GM19372 (cell line): ENCODE measurements at regions not wholly inside any gene's neighbourhood (a gene's known extent, or its start where the extent isn't known, plus 50 kb on each side); places are given as distances from the start of the nearest gene placed in this dataset.

Source experiments
- ATAC-seq: cut with Tn5 transposase; IDR thresholded peaks from one replicate; pipeline ENCODE4 v1.9.1; 2021; ENCODE audit warnings: mild to moderate bottlenecking, low read depth, moderate library complexity; ENCODE audit not compliant: unreplicated experiment

DNA sequence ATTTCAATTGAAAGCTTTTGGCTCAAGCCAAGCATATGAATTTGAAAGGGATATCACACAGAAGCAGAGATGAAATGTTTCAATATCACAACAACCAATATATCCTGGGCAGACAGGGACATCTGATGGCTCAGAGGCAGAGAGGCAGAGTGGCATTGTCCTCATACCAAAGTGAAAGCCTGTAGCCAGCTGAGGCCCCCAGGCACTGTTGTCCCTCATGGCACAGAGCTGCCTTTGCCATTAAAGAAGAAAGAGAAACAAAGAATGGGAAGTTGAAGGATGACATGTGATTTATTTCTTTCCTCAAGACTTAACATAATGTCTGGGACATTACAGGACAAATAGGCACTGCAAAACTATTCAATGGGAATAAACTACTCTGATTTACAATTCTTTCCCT, 504.3 kb upstream of the PCDH15 start:
- ATAC-seq = no peak

- ATAC-seq = no peak
Measured at GRCh38 chr10:55287346-55287745, 486.3 kb upstream of the PCDH15 start.

DNA sequence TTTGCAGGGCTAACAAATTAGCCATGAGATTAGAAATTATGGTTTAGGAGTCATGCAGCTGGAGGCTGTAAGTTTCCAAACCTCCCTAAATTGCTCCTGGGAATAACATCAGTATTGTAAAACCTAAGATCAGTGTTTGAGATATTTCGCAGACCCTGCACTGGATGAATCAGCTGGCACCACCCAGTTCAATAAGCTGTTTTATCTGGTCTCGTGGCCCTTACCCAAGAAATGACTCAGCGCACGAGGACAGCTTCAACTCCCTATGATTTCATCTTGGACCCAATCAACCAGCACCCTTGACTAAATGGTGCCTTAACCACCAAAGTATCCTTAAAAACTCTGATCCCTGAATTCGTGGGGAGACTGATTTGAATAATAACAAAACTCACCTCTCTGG, 482.0 kb upstream of the PCDH15 start:
- no peak for ATAC-seq

DNA sequence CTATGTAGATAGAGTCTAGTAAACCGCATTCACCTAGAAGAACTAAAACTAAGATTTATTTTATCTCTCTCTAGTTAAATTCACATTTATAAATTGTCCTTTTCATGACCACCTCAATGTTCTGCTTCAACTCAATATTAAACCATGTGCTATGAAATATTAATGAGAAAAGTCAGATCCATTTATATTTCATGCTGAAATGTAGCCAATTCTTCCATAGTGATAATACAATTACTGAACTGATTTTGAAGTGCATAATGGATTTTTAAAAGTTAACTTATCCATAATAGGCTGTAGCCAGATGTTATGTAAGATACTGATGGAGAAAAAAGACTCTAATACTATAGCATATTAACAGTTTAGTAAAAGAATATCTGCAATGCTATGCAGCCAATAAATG, 479.7 kb upstream of the PCDH15 start:
- ATAC-seq = no peak

DNA sequence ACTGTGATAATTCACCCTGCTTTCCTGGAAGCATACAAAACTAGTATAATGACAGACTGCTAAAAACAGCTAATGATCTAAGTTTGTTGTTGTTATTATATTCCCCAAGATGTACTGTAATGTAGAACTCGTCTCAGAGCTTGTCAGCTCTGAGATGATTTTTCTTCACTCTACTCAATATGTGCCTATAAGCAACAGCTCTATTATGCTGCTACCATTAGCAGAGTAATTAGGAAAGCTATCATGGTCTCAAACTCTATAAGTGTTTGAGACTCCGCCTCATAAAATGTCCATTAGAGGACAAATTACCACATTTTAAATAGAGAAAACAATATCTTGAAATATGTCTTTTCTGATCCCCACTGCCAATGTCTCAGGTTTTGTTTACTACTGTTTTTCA, 476.5 kb upstream of the PCDH15 start:
- no peak for ATAC-seq

- no peak for ATAC-seq
Measured at GRCh38 chr10:55274367-55274766, 473.3 kb upstream of the PCDH15 start.

GRCh38 chr10:55273946-55274345, 472.9 kb upstream of the PCDH15 start:
- ATAC-seq = no peak

DNA sequence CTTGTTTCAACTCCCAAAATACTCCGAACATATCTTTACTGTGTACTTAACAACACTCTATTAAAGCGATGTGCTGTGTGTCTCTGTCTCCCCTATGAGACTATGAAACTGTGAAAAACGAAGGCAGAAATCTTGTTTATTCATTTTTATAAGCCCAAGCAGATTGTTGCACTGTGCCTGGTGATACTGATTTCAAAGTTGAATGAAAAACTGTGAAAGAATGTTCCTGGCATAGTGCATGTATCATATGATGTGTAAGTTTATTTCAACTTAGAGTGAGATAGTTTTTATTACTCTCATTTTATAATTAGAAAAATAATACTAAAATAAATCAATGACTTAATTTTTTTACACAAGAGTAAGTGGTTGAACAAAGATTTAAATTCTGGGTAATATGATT, 471.9 kb upstream of the PCDH15 start:
- ATAC-seq = no peak

DNA sequence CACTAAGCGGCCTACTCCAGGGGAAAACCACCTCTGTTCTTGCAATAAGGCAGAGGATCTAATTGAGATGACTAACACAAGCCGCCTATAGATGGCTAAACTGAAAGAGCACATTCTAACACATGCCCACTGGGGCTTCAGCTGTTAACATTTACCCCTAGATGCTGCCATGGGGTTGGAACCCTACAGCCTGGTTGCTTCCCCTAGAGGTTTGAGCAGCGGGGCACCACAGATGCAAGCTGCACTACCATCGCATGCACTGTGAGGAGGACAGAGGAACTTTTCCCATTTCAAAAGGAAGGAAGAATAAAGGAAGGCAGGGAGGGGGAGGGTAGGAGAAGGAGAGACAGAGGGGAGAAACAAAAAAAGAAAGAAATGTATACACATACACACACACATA, 465.8 kb upstream of the PCDH15 start:
- no peak for ATAC-seq

DNA sequence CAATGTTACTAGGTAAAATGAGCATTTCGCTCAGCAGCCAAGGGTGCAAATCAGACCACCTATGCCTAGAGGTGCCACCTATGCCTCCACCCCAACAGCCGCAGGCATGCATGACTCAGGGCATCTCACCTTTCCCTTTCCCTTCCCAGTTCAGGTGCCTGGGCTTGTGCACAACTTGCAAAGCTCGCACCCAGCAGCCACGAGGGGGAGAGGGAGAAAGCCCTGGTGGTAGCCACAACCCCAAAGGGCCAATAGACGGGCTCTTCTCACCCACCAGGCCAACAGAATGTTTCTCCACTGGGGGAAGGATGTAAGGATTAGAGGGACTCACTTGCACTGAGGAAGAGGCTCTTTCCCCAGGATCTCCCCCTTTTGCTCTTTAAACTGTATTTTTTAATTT, 462.3 kb upstream of the PCDH15 start:
- ATAC-seq = no peak

DNA sequence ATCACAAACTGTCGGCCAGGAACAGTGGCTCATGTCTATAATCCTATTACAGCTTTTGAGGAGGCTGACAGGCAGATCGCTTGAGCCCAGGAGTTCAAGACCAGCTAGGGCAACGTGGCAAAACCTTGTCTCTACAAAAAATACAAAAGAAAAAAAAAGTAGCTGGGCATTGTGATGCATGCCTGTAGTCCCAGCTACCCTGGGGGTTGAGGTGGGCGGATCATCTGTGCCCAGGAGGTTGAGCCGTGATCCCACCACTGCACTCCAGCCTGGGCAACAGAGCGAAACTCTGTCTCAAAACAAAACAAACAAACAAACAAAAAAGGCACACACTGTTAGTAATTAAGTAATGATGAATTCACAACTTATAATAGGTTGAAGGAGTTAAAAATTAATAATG, 441.5 kb upstream of the PCDH15 start:
- ATAC-seq = no peak

GRCh38 chr10:55237462-55237861, 436.4 kb upstream of the PCDH15 start:
- no peak for ATAC-seq

GRCh38 chr10:55233505-55233904, 432.5 kb upstream of the PCDH15 start:
- ATAC-seq = peak; percentile 92

GRCh38 chr10:55233090-55233489, 432.1 kb upstream of the PCDH15 start:
- ATAC-seq = peak; percentile 57

GRCh38 chr10:55232553-55232952, 431.5 kb upstream of the PCDH15 start:
- ATAC-seq = no peak

DNA sequence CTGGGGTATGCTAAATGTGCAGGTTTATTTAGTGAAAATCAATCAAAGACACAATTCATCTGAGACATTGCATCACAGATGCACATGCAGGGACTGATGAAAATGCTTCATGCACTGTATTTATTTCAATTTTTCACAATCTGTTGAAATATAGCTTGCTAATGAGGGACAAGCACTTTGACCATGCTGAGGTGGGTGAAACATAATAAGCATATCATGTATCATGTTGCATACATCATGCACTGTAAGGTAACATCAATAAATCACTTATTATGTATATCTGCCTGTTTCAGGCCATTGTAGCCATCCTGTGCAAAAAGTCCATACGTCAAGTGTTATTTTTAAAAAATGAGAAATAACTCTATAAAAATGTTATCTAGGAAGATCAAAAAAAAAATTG, 426.9 kb upstream of the PCDH15 start:
- no peak for ATAC-seq

- no peak for ATAC-seq
Measured at GRCh38 chr10:55224007-55224781, 423.2 kb upstream of the PCDH15 start.

DNA sequence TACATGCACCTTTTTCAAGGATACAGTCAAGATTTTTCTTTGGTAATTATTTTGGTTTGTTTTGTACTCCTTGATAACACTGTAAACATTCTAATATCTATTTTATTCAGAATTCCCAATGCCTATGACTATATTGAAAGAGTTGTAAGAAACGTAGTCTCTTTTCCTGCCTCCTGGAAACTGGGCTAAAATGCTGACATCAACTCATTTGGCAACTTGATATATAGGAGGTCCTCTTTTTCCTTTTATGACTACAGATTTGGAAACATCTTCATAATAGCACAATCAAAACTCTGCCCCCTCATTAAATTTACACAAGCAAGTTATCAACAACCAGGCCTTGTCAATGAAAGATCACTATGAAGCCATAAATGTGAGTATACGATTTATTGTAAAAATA, 422.3 kb upstream of the PCDH15 start:
- no peak for ATAC-seq

- no peak for ATAC-seq
Measured at GRCh38 chr10:55220975-55221374, 419.9 kb upstream of the PCDH15 start.

DNA sequence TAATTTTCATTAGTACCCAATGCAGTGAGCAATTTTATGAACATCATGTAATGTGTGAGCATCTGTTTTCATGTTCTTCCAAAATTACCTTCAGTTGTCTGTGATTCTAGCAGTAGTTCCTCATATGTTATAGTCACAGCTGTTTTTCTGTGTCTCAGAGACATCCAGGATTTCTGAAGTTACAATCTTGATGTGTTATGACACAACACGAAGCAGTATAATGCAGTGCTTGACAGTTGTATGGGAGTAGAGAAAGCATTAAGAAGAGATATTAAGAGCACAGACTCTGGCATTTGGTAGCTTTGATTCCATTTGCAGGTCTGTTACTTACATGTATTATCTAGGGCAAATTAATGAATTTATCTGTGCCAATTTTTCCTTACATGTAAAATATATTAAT, 414.7 kb upstream of the PCDH15 start:
- ATAC-seq = no peak

DNA sequence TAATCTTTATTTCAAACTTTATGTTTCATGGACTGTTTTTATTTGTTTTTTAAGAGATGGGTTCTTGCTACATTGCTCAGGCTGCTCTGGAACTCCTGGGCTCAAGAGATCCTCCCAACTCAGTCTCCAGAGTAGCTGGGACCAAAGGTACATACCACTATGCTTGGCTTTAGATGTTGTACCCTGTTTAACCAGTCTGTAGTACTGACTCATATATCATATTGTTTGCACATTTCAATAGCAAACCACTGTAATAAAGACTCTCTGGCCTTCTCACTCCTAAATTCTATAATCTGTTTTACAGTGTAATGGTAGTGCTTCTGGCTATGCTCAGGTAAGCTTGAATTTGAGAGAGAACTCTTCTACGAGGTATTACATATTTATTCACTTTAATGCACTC, 413.6 kb upstream of the PCDH15 start:
- no peak for ATAC-seq

DNA sequence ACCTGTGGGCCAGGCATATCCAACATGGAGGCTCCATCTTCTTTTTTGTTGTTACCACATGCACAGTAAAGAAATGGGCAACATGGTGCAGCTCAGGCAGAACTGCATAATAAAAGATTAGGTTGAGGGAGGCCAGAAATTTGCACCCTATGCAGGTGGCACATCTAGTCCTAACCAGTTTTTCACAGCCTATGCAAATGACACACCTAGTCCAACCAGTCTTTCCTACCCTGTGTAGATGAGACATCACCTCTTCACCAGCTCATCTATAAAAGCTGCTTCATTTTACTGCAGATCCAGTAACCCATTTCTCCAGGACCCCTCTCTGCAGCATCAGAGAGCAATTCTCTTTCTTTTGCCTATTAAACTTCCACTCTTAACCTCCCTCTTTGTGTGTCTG, 411.0 kb upstream of the PCDH15 start:
- no peak for ATAC-seq

DNA sequence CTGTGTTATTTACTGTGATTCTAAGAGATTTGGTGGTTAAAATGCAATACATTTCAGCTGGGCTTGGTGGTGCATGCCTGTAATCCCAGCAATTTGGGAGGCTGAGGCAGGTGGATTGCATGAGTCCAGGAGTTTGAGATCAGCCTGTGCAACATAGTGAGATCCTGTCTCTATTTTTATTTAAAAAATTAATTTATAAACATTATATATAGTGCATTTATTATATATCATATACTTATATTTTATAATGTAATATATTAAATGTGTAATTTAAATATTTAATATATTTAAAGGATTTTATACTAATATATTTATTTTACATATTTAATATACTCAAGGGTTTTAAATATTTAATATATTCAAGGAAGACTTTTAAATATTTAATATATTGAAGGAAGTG, 402.8 kb upstream of the PCDH15 start:
- ATAC-seq = no peak
